ENCODE measurements at regions not wholly inside any gene's neighbourhood (a gene's known extent, or its start where the extent isn't known, plus 50 kb on each side); places are given as distances from the start of the nearest gene placed in this dataset.

GRCh38 chr11:116221351-116221750, 551.4 kb downstream of the BUD13 start:
- no peak overlapping the region for H3K4ac ChIP-seq (ENCODE audit: low read length)
- H2BK15ac ChIP-seq (ENCODE audit: low read length), result no peak overlapping the region
- no peak overlapping the region for H4K91ac ChIP-seq (ENCODE audit: low read depth, low read length, poor library complexity)
- no CpG with 5 or more reads among the region's 2 CpGs for WGBS, 2 donors (ENCODE audit: extremely low coverage in 2 of 2, insufficient read length in 2 of 2, insufficient replicate concordance in 1 of 2)
- no peak overlapping the region for H3K18ac ChIP-seq (ENCODE audit: low read length)
- H3K14ac ChIP-seq (ENCODE audit: low read length), result no peak overlapping the region
- H2AFZ ChIP-seq (ENCODE audit: low read length), result no peak overlapping the region
- no peak overlapping the region for H3K9ac ChIP-seq (ENCODE audit: low read depth, low read length, poor library complexity)
- H3K4me2 ChIP-seq (ENCODE audit: insufficient read depth, low read length, poor library complexity, severe bottlenecking), result no peak overlapping the region
- H3K79me1 ChIP-seq (ENCODE audit: low read depth, low read length), result no peaks in the 10 kb centered on the region
- peaks cover 1 to 7% of the 10 kb centered on the region in 2 donors for H3K4me1 ChIP-seq (ENCODE audit: control insufficient read depth in 2 of 2, insufficient read depth in 1 of 2, low read depth in 1 of 2, low read length in 2 of 2)
- no peak for DNase-seq (ENCODE audit: low spot score)
- no peak overlapping the region for H3K27ac ChIP-seq (replicated peaks; ENCODE audit: low read length)
- H3K27me3 ChIP-seq (ENCODE audit: control insufficient read depth in 3 of 3, insufficient read depth in 3 of 3, low read depth in 1 of 3, low read length in 3 of 3), result peaks cover 0 to 3% (median 0%) of the 10 kb centered on the region in 3 experiments
- no peak overlapping the region for H2BK5ac ChIP-seq (ENCODE audit: low read length)
- no peak overlapping the region for H2BK120ac ChIP-seq (ENCODE audit: low read depth, low read length)
- peaks cover 0 to 4% of the 10 kb centered on the region in 2 donors for H3K9me3 ChIP-seq (replicated peaks in 1 of 2; ENCODE audit: control insufficient read depth in 2 of 2, insufficient read depth in 1 of 2, low read depth in 1 of 2, low read length in 2 of 2)
- H3K23ac ChIP-seq (ENCODE audit: low read depth, low read length, poor library complexity), result no peak overlapping the region
- no peak overlapping the region for H2BK12ac ChIP-seq (ENCODE audit: low read length)
- H4K8ac ChIP-seq (ENCODE audit: low read depth, low read length), result no peak overlapping the region
- H2AK5ac ChIP-seq (ENCODE audit: low read depth, low read length), result no peak overlapping the region
- H3K4me3 ChIP-seq (ENCODE audit: low read length in 2 of 2), result no peak overlapping the region
- H3K36me3 ChIP-seq (replicated peaks in 1 of 2; ENCODE audit: control insufficient read depth in 2 of 2, insufficient read depth in 2 of 2, low read length in 2 of 2), result no peaks in the 10 kb centered on the region

- Histone ChIP-seq H2BK15ac (ENCODE audit: low read length) (no peak overlapping the region), H4K8ac (ENCODE audit: low read depth, low read length) (no peak overlapping the region)
- no CpG with 5 or more reads among the region's 5 CpGs for WGBS, 2 donors (ENCODE audit: extremely low coverage in 2 of 2, insufficient read length in 2 of 2, insufficient replicate concordance in 1 of 2)
Measured at GRCh38 chr11:116219171-116219635, 553.6 kb downstream of the BUD13 start.

GRCh38 chr11:116217441-116217840, 555.3 kb downstream of the BUD13 start:
- H3K4ac ChIP-seq (ENCODE audit: low read length), result no peak overlapping the region
- H3K4me2 ChIP-seq (ENCODE audit: insufficient read depth, low read length, poor library complexity, severe bottlenecking), result no peak overlapping the region
- H3K27ac ChIP-seq (replicated peaks; ENCODE audit: low read length), result no peak overlapping the region
- H2BK15ac ChIP-seq (ENCODE audit: low read length), result no peak overlapping the region
- H4K91ac ChIP-seq (ENCODE audit: low read depth, low read length, poor library complexity), result no peak overlapping the region
- H3K36me3 ChIP-seq (replicated peaks in 1 of 2; ENCODE audit: control insufficient read depth in 2 of 2, insufficient read depth in 2 of 2, low read length in 2 of 2), result no peaks in the 10 kb centered on the region
- H2AFZ ChIP-seq (ENCODE audit: low read length), result no peak overlapping the region
- H4K8ac ChIP-seq (ENCODE audit: low read depth, low read length), result no peak overlapping the region
- peaks cover 0 to 3% of the 10 kb centered on the region in 2 donors for H3K4me1 ChIP-seq (ENCODE audit: control insufficient read depth in 2 of 2, insufficient read depth in 1 of 2, low read depth in 1 of 2, low read length in 2 of 2)
- H3K18ac ChIP-seq (ENCODE audit: low read length), result no peak overlapping the region
- H3K27me3 ChIP-seq (ENCODE audit: control insufficient read depth in 3 of 3, insufficient read depth in 3 of 3, low read depth in 1 of 3, low read length in 3 of 3), result no peaks in the 10 kb centered on the region
- H2AK5ac ChIP-seq (ENCODE audit: low read depth, low read length), result no peak overlapping the region
- H2BK12ac ChIP-seq (ENCODE audit: low read length), result no peak overlapping the region
- no peak for DNase-seq (ENCODE audit: low spot score)
- H3K9ac ChIP-seq (ENCODE audit: low read depth, low read length, poor library complexity), result no peak overlapping the region
- no CpG with 5 or more reads among the region's 1 CpG for WGBS, 2 donors (ENCODE audit: extremely low coverage in 2 of 2, insufficient read length in 2 of 2, insufficient replicate concordance in 1 of 2)
- no peak overlapping the region for H2BK120ac ChIP-seq (ENCODE audit: low read depth, low read length)
- no peak overlapping the region for H3K23ac ChIP-seq (ENCODE audit: low read depth, low read length, poor library complexity)
- no peaks in the 10 kb centered on the region for H3K79me1 ChIP-seq (ENCODE audit: low read depth, low read length)
- H3K4me3 ChIP-seq (ENCODE audit: low read length in 2 of 2), result no peak overlapping the region
- H3K9me3 ChIP-seq (replicated peaks in 1 of 2; ENCODE audit: control insufficient read depth in 2 of 2, insufficient read depth in 1 of 2, low read depth in 1 of 2, low read length in 2 of 2), result peaks cover 0 to 4% of the 10 kb centered on the region in 2 donors
- no peak overlapping the region for H2BK5ac ChIP-seq (ENCODE audit: low read length)
- H3K14ac ChIP-seq (ENCODE audit: low read length), result no peak overlapping the region

More at GRCh38 chr11:116219171-116219635, 553.6 kb downstream of the BUD13 start:
- Histone ChIP-seq H4K91ac (ENCODE audit: low read depth, low read length, poor library complexity) (no peak overlapping the region), H2AK5ac (ENCODE audit: low read depth, low read length) (no peak overlapping the region), H3K23ac (ENCODE audit: low read depth, low read length, poor library complexity) (no peak overlapping the region), H3K4ac (ENCODE audit: low read length) (no peak overlapping the region), H3K4me1 (ENCODE audit: control insufficient read depth in 2 of 2, insufficient read depth in 1 of 2, low read depth in 1 of 2, low read length in 2 of 2) (peaks cover 0 to 3% of the 10 kb centered on the region in 2 donors), H3K9ac (ENCODE audit: low read depth, low read length, poor library complexity) (no peak overlapping the region), H3K27ac (replicated peaks; ENCODE audit: low read length) (no peak overlapping the region), H2BK5ac (ENCODE audit: low read length) (no peak overlapping the region), H3K14ac (ENCODE audit: low read length) (no peak overlapping the region), H3K27me3 (ENCODE audit: control insufficient read depth in 3 of 3, insufficient read depth in 3 of 3, low read depth in 1 of 3, low read length in 3 of 3) (peaks cover 0 to 3% (median 0%) of the 10 kb centered on the region in 3 experiments), H3K4me2 (ENCODE audit: insufficient read depth, low read length, poor library complexity, severe bottlenecking) (no peak overlapping the region), H3K36me3 (replicated peaks in 1 of 2; ENCODE audit: control insufficient read depth in 2 of 2, insufficient read depth in 2 of 2, low read length in 2 of 2) (no peaks in the 10 kb centered on the region), H3K4me3 (ENCODE audit: low read length in 2 of 2) (no peak overlapping the region), H2AFZ (ENCODE audit: low read length) (no peak overlapping the region), H2BK120ac (ENCODE audit: low read depth, low read length) (no peak overlapping the region), H3K9me3 (replicated peaks in 1 of 2; ENCODE audit: control insufficient read depth in 2 of 2, insufficient read depth in 1 of 2, low read depth in 1 of 2, low read length in 2 of 2) (peaks cover 0 to 4% of the 10 kb centered on the region in 2 donors), H3K79me1 (ENCODE audit: low read depth, low read length) (no peaks in the 10 kb centered on the region), H2BK12ac (ENCODE audit: low read length) (no peak overlapping the region), H3K18ac (ENCODE audit: low read length) (no peak overlapping the region)
- DNase-seq (ENCODE audit: low spot score), result no peak

GRCh38 chr11:116217006-116217405, 555.8 kb downstream of the BUD13 start:
- Histone ChIP-seq H3K4me1 (ENCODE audit: control insufficient read depth in 2 of 2, insufficient read depth in 1 of 2, low read depth in 1 of 2, low read length in 2 of 2) (peaks cover 0 to 3% of the 10 kb centered on the region in 2 donors), H3K27ac (replicated peaks; ENCODE audit: low read length) (no peak overlapping the region), H2BK15ac (ENCODE audit: low read length) (no peak overlapping the region), H4K91ac (ENCODE audit: low read depth, low read length, poor library complexity) (no peak overlapping the region), H3K14ac (ENCODE audit: low read length) (no peak overlapping the region), H3K27me3 (ENCODE audit: control insufficient read depth in 3 of 3, insufficient read depth in 3 of 3, low read depth in 1 of 3, low read length in 3 of 3) (no peaks in the 10 kb centered on the region), H2AK5ac (ENCODE audit: low read depth, low read length) (no peak overlapping the region), H3K9ac (ENCODE audit: low read depth, low read length, poor library complexity) (no peak overlapping the region), H3K4me3 (ENCODE audit: low read length in 2 of 2) (no peak overlapping the region), H3K36me3 (replicated peaks in 1 of 2; ENCODE audit: control insufficient read depth in 2 of 2, insufficient read depth in 2 of 2, low read length in 2 of 2) (no peaks in the 10 kb centered on the region), H3K23ac (ENCODE audit: low read depth, low read length, poor library complexity) (no peak overlapping the region), H3K18ac (ENCODE audit: low read length) (no peak overlapping the region), H2BK12ac (ENCODE audit: low read length) (no peak overlapping the region), H3K4ac (ENCODE audit: low read length) (no peak overlapping the region), H4K8ac (ENCODE audit: low read depth, low read length) (no peak overlapping the region), H3K79me1 (ENCODE audit: low read depth, low read length) (no peaks in the 10 kb centered on the region), H3K9me3 (replicated peaks in 1 of 2; ENCODE audit: control insufficient read depth in 2 of 2, insufficient read depth in 1 of 2, low read depth in 1 of 2, low read length in 2 of 2) (peaks cover 0 to 4% of the 10 kb centered on the region in 2 donors), H3K4me2 (ENCODE audit: insufficient read depth, low read length, poor library complexity, severe bottlenecking) (no peak overlapping the region), H2AFZ (ENCODE audit: low read length) (no peak overlapping the region), H2BK120ac (ENCODE audit: low read depth, low read length) (no peak overlapping the region), H2BK5ac (ENCODE audit: low read length) (no peak overlapping the region)
- no peak for DNase-seq (ENCODE audit: low spot score)
- no CpG with 5 or more reads among the region's 6 CpGs for WGBS, 2 donors (ENCODE audit: extremely low coverage in 2 of 2, insufficient read length in 2 of 2, insufficient replicate concordance in 1 of 2)

Data from neuronal stem cell (in vitro differentiated cells).